ENCODE measurements at regions not wholly inside any gene's neighbourhood (a gene's known extent, or its start where the extent isn't known, plus 50 kb on each side); places are given as distances from the start of the nearest gene placed in this dataset.

DNA sequence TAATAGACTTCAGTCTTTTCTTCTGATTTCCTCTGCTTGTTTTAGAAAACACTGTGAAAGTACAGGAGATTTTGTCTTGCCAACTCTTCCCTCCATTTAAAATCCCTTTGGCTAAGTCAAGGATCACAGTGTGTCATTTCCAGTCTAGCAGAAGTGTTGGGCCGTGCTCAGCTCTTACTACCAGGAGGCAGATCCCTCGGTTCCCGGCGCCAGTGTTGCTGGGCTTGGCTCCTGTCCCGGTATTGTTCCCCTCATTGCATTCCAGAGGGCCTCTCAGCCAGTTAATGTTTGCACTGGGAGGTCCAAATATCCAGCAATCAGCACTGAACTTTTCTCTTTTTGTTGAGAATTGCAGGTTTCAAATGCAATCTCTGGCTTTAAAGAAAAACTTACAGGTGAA, 612.1 kb upstream of the MGMT start:
- DNase-seq (ENCODE audit: low read depth, low spot score), result no peak
- H2AFZ ChIP-seq (ENCODE audit: low read depth, low read length, poor library complexity, severe bottlenecking), result no peak overlapping the region
- BruUV-seq (replicated peaks), result no TSS peak
- ChIA-PET CTCF (no interaction called here), POLR2A (no interaction called here), RAD21 (ENCODE audit: low non-redundant PET in 1 of 2, low total read pairs in 2 of 2, uncharacterized antibody in 2 of 2, unreplicated experiment in 2 of 2) (no interaction called here)
- H3K4me1 ChIP-seq (ENCODE audit: control insufficient read depth in 1 of 2, insufficient read depth in 2 of 2, low read length in 2 of 2), result no peaks in the 10 kb centered on the region
- H3K4me2 ChIP-seq (ENCODE audit: low read length), result no peak overlapping the region
- no peaks in the 10 kb centered on the region for H3K9me2 ChIP-seq (ENCODE audit: insufficient read depth)
- peaks cover 33% of the 10 kb centered on the region; the same call in 1 of the 2 replicates for H3K27me3 ChIP-seq (ENCODE audit: insufficient read depth, low read length)
- no peaks in the 10 kb centered on the region for H3K36me3 ChIP-seq (ENCODE audit: control insufficient read depth in 1 of 2, insufficient read depth in 2 of 2, low read length in 2 of 2)
- no peak for TF ChIP-seq CBX3 (IDR thresholded peaks at IDR 0.05; ENCODE audit: low read depth)
- no peak for TF ChIP-seq SRF (IDR thresholded peaks at IDR 0.05; ENCODE audit: low read depth)
- no peak for TF ChIP-seq ELF1 (IDR thresholded peaks at IDR 0.05; ENCODE audit: borderline replicate concordance, low read depth)
- no peak for TF ChIP-seq SP1 (IDR thresholded peaks at IDR 0.05; ENCODE audit: low read depth)
- TF ChIP-seq SIN3A (IDR thresholded peaks at IDR 0.05; ENCODE audit: low read depth), result no peak
- TF ChIP-seq, protein P1, sequence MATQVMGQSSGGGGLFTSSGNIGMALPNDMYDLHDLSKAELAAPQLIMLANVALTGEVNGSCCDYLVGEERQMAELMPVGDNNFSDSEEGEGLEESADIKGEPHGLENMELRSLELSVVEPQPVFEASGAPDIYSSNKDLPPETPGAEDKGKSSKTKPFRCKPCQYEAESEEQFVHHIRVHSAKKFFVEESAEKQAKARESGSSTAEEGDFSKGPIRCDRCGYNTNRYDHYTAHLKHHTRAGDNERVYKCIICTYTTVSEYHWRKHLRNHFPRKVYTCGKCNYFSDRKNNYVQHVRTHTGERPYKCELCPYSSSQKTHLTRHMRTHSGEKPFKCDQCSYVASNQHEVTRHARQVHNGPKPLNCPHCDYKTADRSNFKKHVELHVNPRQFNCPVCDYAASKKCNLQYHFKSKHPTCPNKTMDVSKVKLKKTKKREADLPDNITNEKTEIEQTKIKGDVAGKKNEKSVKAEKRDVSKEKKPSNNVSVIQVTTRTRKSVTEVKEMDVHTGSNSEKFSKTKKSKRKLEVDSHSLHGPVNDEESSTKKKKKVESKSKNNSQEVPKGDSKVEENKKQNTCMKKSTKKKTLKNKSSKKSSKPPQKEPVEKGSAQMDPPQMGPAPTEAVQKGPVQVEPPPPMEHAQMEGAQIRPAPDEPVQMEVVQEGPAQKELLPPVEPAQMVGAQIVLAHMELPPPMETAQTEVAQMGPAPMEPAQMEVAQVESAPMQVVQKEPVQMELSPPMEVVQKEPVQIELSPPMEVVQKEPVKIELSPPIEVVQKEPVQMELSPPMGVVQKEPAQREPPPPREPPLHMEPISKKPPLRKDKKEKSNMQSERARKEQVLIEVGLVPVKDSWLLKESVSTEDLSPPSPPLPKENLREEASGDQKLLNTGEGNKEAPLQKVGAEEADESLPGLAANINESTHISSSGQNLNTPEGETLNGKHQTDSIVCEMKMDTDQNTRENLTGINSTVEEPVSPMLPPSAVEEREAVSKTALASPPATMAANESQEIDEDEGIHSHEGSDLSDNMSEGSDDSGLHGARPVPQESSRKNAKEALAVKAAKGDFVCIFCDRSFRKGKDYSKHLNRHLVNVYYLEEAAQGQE (IDR thresholded peaks at IDR 0.05; ENCODE audit: low read depth), result no peak
- TF ChIP-seq, protein P2, sequence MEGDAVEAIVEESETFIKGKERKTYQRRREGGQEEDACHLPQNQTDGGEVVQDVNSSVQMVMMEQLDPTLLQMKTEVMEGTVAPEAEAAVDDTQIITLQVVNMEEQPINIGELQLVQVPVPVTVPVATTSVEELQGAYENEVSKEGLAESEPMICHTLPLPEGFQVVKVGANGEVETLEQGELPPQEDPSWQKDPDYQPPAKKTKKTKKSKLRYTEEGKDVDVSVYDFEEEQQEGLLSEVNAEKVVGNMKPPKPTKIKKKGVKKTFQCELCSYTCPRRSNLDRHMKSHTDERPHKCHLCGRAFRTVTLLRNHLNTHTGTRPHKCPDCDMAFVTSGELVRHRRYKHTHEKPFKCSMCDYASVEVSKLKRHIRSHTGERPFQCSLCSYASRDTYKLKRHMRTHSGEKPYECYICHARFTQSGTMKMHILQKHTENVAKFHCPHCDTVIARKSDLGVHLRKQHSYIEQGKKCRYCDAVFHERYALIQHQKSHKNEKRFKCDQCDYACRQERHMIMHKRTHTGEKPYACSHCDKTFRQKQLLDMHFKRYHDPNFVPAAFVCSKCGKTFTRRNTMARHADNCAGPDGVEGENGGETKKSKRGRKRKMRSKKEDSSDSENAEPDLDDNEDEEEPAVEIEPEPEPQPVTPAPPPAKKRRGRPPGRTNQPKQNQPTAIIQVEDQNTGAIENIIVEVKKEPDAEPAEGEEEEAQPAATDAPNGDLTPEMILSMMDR (IDR thresholded peaks at IDR 0.05 in 2 of 3, conservative IDR thresholded peaks at IDR 0.05 in 1 of 3; ENCODE audit: borderline replicate concordance in 1 of 3, insufficient read depth in 1 of 3, low read depth in 2 of 3, low read length in 2 of 3), result no peak
- TF ChIP-seq ZFX (IDR thresholded peaks at IDR 0.05), result no peak
- TF ChIP-seq ZNF274 (IDR thresholded peaks at IDR 0.05; ENCODE audit: low read depth, low read length), result no peak
- no peak for TF ChIP-seq EGR1 (IDR thresholded peaks at IDR 0.05; ENCODE audit: low read depth)
- TF ChIP-seq YY1 (IDR thresholded peaks at IDR 0.05; ENCODE audit: extremely low read depth, insufficient replicate concordance, low read depth, low read length), result no peak
- TF ChIP-seq RAD21 (IDR thresholded peaks at IDR 0.05; ENCODE audit: low read depth), result no peak
- no peak for TF ChIP-seq TCF7L2 (IDR thresholded peaks at IDR 0.05; ENCODE audit: borderline replicate concordance, extremely low read depth, insufficient read depth, insufficient read length)
- ATAC-seq, result no peak
- H3K79me2 ChIP-seq (ENCODE audit: insufficient read depth, low read length), result no peaks in the 10 kb centered on the region
- H4K20me1 ChIP-seq (ENCODE audit: insufficient read depth), result no peaks in the 10 kb centered on the region
- H3K9me3 ChIP-seq (ENCODE audit: control insufficient read depth in 1 of 2, insufficient read depth in 1 of 2, low read depth in 1 of 2, low read length in 2 of 2), result no peaks in the 10 kb centered on the region
- intact Hi-C loops (cut with micrococcal nuclease), result no loop called here
- no peak overlapping the region for H3K27ac ChIP-seq (ENCODE audit: low read depth, low read length)
- H3K9ac ChIP-seq (ENCODE audit: low read length), result no peak overlapping the region
- H3K4me3 ChIP-seq (replicated peaks in 1 of 2; ENCODE audit: low read depth in 1 of 2, low read length in 2 of 2), result no peak overlapping the region
